GM18519 (cell line): ENCODE measurements at regions not wholly inside any gene's neighbourhood (a gene's known extent, or its start where the extent isn't known, plus 50 kb on each side); places are given as distances from the start of the nearest gene placed in this dataset.

Experiments used
- ATAC-seq: cut with Tn5 transposase; IDR thresholded peaks from one replicate; pipeline ENCODE4 v1.9.1; 2021; ENCODE audit warnings: mild to moderate bottlenecking, moderate library complexity; ENCODE audit not compliant: unreplicated experiment, low FRiP score

GRCh38 chr11:91967026-91967690 lies 257.5 kb upstream of the FAT3 start:
- ATAC-seq, result no peak

- ATAC-seq, result no peak
Measured at GRCh38 chr11:91966368-91966767, 258.2 kb upstream of the FAT3 start.

- ATAC-seq, result no peak
Measured at GRCh38 chr11:91960770-91961169, 263.8 kb upstream of the FAT3 start.

GRCh38 chr11:91959411-91959810 lies 265.2 kb upstream of the FAT3 start:
- no peak for ATAC-seq

GRCh38 chr11:91956711-91957110 lies 267.9 kb upstream of the FAT3 start:
- no peak for ATAC-seq

GRCh38 chr11:91955206-91955605 lies 269.4 kb upstream of the FAT3 start:
- no peak for ATAC-seq

GRCh38 chr11:91952056-91952455 lies 272.6 kb upstream of the FAT3 start:
- ATAC-seq, result no peak

- no peak for ATAC-seq
Measured at GRCh38 chr11:91947215-91947820, 277.3 kb upstream of the FAT3 start.

GRCh38 chr11:91946397-91946951 lies 278.1 kb upstream of the FAT3 start:
- ATAC-seq, result no peak

GRCh38 chr11:91935120-91935519 lies 289.5 kb upstream of the FAT3 start:
- no peak for ATAC-seq

- ATAC-seq, result no peak
Measured at GRCh38 chr11:91932151-91932821, 292.3 kb upstream of the FAT3 start.

GRCh38 chr11:91927448-91927847 lies 297.2 kb upstream of the FAT3 start:
- no peak for ATAC-seq

GRCh38 chr11:91926965-91927364 lies 297.7 kb upstream of the FAT3 start:
- no peak for ATAC-seq

- no peak for ATAC-seq
Measured at GRCh38 chr11:91922846-91923245, 301.8 kb upstream of the FAT3 start.

- no peak for ATAC-seq
Measured at GRCh38 chr11:91921974-91922373, 302.6 kb upstream of the FAT3 start.

GRCh38 chr11:91913407-91913806 lies 311.2 kb upstream of the FAT3 start:
- ATAC-seq, result no peak

- ATAC-seq, result no peak
Measured at GRCh38 chr11:91912322-91912721, 312.3 kb upstream of the FAT3 start.

- ATAC-seq, result no peak
Measured at GRCh38 chr11:91906871-91907624, 317.6 kb upstream of the FAT3 start.

GRCh38 chr11:91904792-91905785 lies 319.5 kb upstream of the FAT3 start:
- ATAC-seq, result no peak

GRCh38 chr11:91902312-91902711 lies 322.3 kb upstream of the FAT3 start:
- ATAC-seq, result no peak
